WTC11 (cell line): ENCODE measurements at regions not wholly inside any gene's neighbourhood (a gene's known extent, or its start where the extent isn't known, plus 50 kb on each side); places are given as distances from the start of the nearest gene placed in this dataset.

Experiments used
- ATAC-seq: fragments of 200-7000 bp; cut with Tn5 transposase; 2 replicates; pipeline ENCODE4 v1.10.0; 2021; ENCODE audit warnings: mild to moderate bottlenecking, moderate library complexity
- CTCF ChIA-PET: fragments of 300-600 bp; sonication (Branson Sonifier 250); formaldehyde crosslinking; loops from one replicate; lab custom pipeline; 2021; ENCODE audit warnings: antibody characterized with exemption; lab: Charles Lee
- POLR2A ChIA-PET: fragments of 350-600 bp; sonication (Branson Sonifier 250); formaldehyde crosslinking; loops from one replicate; lab custom pipeline; 2021; ENCODE audit warnings: antibody characterized with exemption; lab: Charles Lee
- DNase-seq: peaks from one replicate; pipeline ENCODE4 v3.0.0; 2021; ENCODE audit warnings: low spot score
- H3K27ac Mint-ChIP-seq: 2 replicates; pipeline ENCODE4 v1.8.0; 2021; ENCODE audit warnings: mixed read lengths
- H3K27me3 Mint-ChIP-seq: 2 replicates; pipeline ENCODE4 v1.8.0; 2021; ENCODE audit warnings: low read depth, mild to moderate bottlenecking, moderate library complexity, mixed read lengths
- H3K36me3 Mint-ChIP-seq: 2 replicates; pipeline ENCODE4 v1.8.0; 2021; ENCODE audit warnings: mixed read lengths
- H3K4me1 Mint-ChIP-seq: 2 replicates; pipeline ENCODE4 v1.8.0; 2022; ENCODE audit warnings: mixed read lengths
- H3K4me3 Mint-ChIP-seq: 2 replicates; pipeline ENCODE4 v1.8.0; 2021; ENCODE audit warnings: mild to moderate bottlenecking, moderate library complexity, mixed read lengths
- H3K9me3 Mint-ChIP-seq: 2 replicates; pipeline ENCODE4 v1.8.0; 2021; ENCODE audit warnings: mixed read lengths
- AFF4 ChIP-seq: sonication (generic); formaldehyde crosslinking; IDR thresholded peaks from 2 replicates; pipeline ENCODE4 v1.8.1; 2023; ENCODE audit warnings: mild to moderate bottlenecking, missing genetic modification reagents, borderline replicate concordance
- ARID4B ChIP-seq: sonication (generic); formaldehyde crosslinking; IDR thresholded peaks from 2 replicates; pipeline ENCODE4 v1.8.0; 2023; ENCODE audit warnings: missing genetic modification reagents, mild to moderate bottlenecking, borderline replicate concordance
- E2F1 ChIP-seq: sonication (generic); formaldehyde crosslinking; IDR thresholded peaks from 2 replicates; pipeline ENCODE4 v1.8.0; 2022; ENCODE audit warnings: mild to moderate bottlenecking, missing genetic modification reagents
- E2F4 ChIP-seq: sonication (generic); formaldehyde crosslinking; IDR thresholded peaks from 2 replicates; pipeline ENCODE4 v1.8.1; 2022; ENCODE audit warnings: low read depth, mild to moderate bottlenecking, moderate library complexity, missing genetic modification reagents, borderline replicate concordance
- IRF2 ChIP-seq: sonication (generic); formaldehyde crosslinking; IDR thresholded peaks from 2 replicates; pipeline ENCODE4 v1.8.0; 2022; ENCODE audit warnings: low read depth, missing genetic modification reagents, borderline replicate concordance
- TCF7 ChIP-seq: sonication (generic); formaldehyde crosslinking; IDR thresholded peaks from 2 replicates; pipeline ENCODE4 v1.8.0; 2022; ENCODE audit warnings: mild to moderate bottlenecking, low read depth, missing genetic modification reagents, moderate library complexity
- ZNF396 ChIP-seq: fragments of 250-450 bp; sonication (Bioruptor Pico); IDR thresholded peaks from 2 replicates; pipeline ENCODE4 v1.8.0; 2021; ENCODE audit warnings: mild to moderate bottlenecking, moderate library complexity, borderline replicate concordance
- ZNF532 ChIP-seq: fragments of 250-450 bp; sonication (Bioruptor Pico); IDR thresholded peaks from 2 replicates; pipeline ENCODE4 v1.9.0; 2021; ENCODE audit warnings: mild to moderate bottlenecking, borderline replicate concordance

GRCh38 chr4:57633212-57633859, 523.2 kb upstream of the IGFBP7 start (continued):
- TF ChIP-seq ZNF532 (no peak), AFF4 (CRISPR knock-in tag) (no peak), TCF7 (CRISPR knock-in tag) (no peak), ZNF396 (CRISPR knock-in tag) (no peak)

- ATAC-seq (no peak), DNase-seq (no peak)
- Mint-ChIP-seq H3K4me3 (no peak overlapping the region), H3K4me1 (no peaks in the 10 kb centered on the region), H3K27ac (no peak overlapping the region), H3K36me3 (no peaks in the 10 kb centered on the region), H3K27me3 (no peaks in the 10 kb centered on the region), H3K9me3 (no peaks in the 10 kb centered on the region)
- ChIA-PET CTCF (no interaction called here), POLR2A (no interaction called here)
- TF ChIP-seq IRF2 (CRISPR knock-in tag) (no peak), E2F1 (CRISPR knock-in tag) (no peak), E2F4 (no peak), ARID4B (CRISPR knock-in tag) (no peak)
Observed at GRCh38 chr4:57632564-57632963, 522.4 kb upstream of the IGFBP7 start.
